Astrocyte (in vitro differentiated cells and primary cell): ENCODE measurements at regions not wholly inside any gene's neighbourhood (a gene's known extent, or its start where the extent isn't known, plus 50 kb on each side); places are given as distances from the start of the nearest gene placed in this dataset.

Source experiments
- CTCF ChIP-seq: IDR thresholded peaks from 2 replicates; pipeline ENCODE4 v1.5.1; 2011; ENCODE audit warnings: low read depth, mild to moderate bottlenecking, inconsistent platforms, low read length, moderate library complexity; ENCODE audit not compliant: insufficient read depth
- EZH2 ChIP-seq: IDR thresholded peaks from 2 replicates; pipeline ENCODE4 v1.6.1; 2012; ENCODE audit warnings: mild to moderate bottlenecking, low read length, inconsistent platforms; ENCODE audit not compliant: insufficient read depth

GRCh38 chr16:31695667-31696066 lies 168.0 kb downstream of the AHSP start:
- TF ChIP-seq CTCF (no peak), EZH2 (no peak)
